AG09309 (cell line): ENCODE measurements at regions not wholly inside any gene's neighbourhood (a gene's known extent, or its start where the extent isn't known, plus 50 kb on each side); places are given as distances from the start of the nearest gene placed in this dataset.

Experiments
- DNase-seq: peaks from one replicate; pipeline ENCODE4 v3.0.0-alpha.2; 2010; ENCODE audit warnings: low read depth
- H3K4me3 ChIP-seq: 2 replicates; pipeline ENCODE4 v1.5.1; 2011; ENCODE audit warnings: mild to moderate bottlenecking, low read depth, low read length, moderate library complexity; ENCODE audit not compliant: control insufficient read depth
- CTCF ChIP-seq: IDR thresholded peaks from 2 replicates; pipeline ENCODE4 v1.5.1; 2011; ENCODE audit warnings: mild to moderate bottlenecking, low read depth, low read length, inconsistent platforms; ENCODE audit not compliant: insufficient read depth, control insufficient read depth; ENCODE audit errors: missing control alignments

- DNase-seq = no peak
- no peak overlapping the region for H3K4me3 ChIP-seq
Observed at GRCh38 chr4:35538807-35539206, 705.5 kb downstream of the ARAP2 start.

GRCh38 chr4:35539404-35540055 lies 704.8 kb downstream of the ARAP2 start:
- no peak overlapping the region for H3K4me3 ChIP-seq
- no peak for TF ChIP-seq CTCF
- no peak for DNase-seq

More at GRCh38 chr4:35538807-35539206, 705.5 kb downstream of the ARAP2 start:
- TF ChIP-seq CTCF = no peak

GRCh38 chr4:35541146-35541887 lies 703.0 kb downstream of the ARAP2 start:
- no peak overlapping the region for H3K4me3 ChIP-seq
- TF ChIP-seq CTCF = no peak
- no peak for DNase-seq

GRCh38 chr4:35541888-35542213 lies 702.5 kb downstream of the ARAP2 start:
- H3K4me3 ChIP-seq = no peak overlapping the region
- TF ChIP-seq CTCF = no peak
- no peak for DNase-seq

DNA sequence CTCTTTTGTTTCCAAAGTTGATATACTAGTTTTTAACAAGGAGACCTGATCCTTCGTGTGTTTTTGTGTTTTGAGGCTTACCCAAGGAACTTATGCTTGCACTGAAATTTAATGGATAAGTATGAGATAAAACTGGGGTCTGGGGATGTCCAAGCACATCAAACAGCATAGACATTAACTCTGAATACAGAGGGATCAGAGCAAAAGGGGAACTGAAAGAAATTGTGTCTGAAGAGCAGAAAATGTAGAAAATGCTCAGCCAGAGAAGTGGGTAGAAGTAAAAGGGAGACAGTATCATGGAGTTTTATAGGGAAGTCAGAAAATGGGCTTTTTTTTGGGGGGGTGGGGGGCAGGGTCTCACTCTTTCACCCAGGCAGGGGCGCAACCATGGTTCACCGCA lies 695.4 kb downstream of the ARAP2 start:
- H3K4me3 ChIP-seq = no peak overlapping the region
- no peak for DNase-seq
- no peak for TF ChIP-seq CTCF

- TF ChIP-seq CTCF = no peak
Observed at GRCh38 chr4:35556387-35556786, 687.9 kb downstream of the ARAP2 start.

More at GRCh38 chr4:35556387-35556786, 687.9 kb downstream of the ARAP2 start:
- DNase-seq = no peak
- H3K4me3 ChIP-seq = no peak overlapping the region
